Lung microvascular endothelial cell (primary cell): ENCODE measurements at regions not wholly inside any gene's neighbourhood (a gene's known extent, or its start where the extent isn't known, plus 50 kb on each side); places are given as distances from the start of the nearest gene placed in this dataset.
"Not testable (repeated sequence)": the region's sequence is repeated elsewhere in the genome, so short reads cannot be mapped to it uniquely, and the experiment has no call there.

ENCODE experiments used
- DNase-seq, 2 donors: peaks; one replicate each; pipeline versions ENCODE4 v3.0.0 to v3.0.0-alpha.2; 2010; ENCODE audit warnings: low read depth in 2 of 2

DNA sequence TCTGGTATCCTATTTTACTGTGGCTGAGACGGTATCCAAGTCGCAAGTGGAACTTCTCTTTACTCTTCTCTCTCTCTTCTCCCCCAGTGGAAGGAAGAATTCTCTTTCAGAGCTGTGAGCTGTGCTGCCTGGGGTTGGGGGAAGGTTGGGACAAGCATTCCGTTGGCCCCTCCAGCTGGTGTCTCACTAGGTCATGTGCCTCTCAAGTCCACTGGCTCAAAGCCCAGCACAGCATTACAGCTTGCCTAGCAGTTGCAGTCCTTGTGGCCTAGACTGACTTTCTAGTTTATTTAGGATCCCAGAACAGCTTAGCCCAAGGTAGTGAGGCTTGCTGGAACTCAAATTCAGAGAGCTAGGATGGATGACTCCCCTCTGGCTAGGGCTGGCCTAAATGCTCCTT is 76.1 kb upstream of the SPATA16 start:
- DNase-seq = no peak

DNA sequence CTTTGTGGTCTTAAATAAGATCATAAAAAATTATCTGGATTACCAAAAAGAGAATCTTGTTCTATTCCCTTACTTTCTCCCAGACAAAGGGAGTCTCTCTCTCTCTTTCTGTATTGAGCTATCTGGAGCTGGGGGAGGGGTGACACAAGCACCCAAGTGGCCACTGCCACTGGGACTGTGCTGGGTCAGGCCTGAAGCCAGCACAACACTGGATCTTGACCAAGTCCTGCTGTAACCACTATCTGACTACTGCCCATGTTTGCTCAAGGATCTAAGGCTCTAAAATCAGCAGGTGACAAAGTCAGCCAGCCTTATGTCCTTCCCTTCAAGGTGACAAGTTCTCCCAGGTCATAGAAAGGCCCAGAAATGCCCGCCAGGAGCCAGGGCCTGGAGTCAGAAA is 75.0 kb upstream of the SPATA16 start:
- no peak for DNase-seq

DNA sequence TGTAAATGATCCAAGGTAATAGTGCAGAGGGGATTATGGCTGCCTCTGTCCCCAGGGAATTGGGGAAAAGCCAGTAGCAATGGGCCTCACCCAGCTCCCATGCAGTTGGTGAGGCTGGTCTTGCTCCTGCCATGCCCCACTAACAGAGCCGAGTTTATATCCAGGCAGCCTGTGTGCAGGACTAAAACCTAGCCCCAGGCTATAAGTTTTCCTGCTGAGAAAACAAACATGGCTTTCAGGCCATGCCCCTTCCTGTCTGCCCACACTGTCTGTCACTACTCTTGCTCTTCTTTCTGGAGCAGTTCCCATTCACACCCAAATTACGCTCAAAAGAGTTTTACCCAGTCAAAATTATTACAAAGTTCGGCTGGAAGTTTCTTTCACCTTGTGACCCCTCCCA is 73.5 kb upstream of the SPATA16 start:
- no peak for DNase-seq

DNA sequence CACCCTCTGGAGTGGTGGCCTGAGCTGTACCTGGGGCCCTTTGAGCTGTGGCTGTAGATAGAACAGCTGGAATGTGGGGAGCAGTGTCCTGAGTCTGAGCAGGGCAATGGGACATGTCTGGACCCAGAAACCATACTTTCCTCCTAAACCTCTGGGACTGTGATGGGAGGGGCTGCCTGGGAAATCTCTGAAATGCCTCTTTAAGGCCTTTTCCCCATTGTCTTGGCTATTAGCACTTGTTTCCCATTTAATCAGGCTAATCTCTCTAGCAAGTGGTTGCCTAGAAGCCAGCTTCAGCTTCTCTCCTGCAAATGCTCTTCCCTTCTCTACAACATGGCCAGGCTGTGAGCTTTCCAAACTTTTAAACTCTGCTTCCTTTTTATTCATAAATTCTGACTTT is 58.5 kb upstream of the SPATA16 start:
- no peak for DNase-seq

DNA sequence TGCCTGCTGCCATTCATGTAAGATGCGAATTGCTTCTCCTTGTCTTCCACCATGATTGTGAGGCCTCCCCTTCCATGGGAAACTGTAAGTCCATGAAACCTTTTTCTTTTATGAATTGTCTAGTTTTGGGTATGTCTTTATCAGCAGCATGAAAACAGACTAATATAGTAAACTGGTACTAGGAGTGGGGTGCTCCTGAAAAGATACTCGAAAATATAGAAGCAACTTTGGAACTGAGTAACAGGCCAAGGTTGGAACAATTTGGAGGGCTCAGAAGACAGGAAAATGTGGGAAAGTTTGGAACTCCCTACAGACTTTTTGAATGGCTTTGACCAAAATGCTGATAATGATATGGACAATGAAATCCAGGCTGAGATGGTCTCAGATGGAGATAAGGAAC is 53.8 kb upstream of the SPATA16 start:
- DNase-seq = not testable (repeated sequence)

DNA sequence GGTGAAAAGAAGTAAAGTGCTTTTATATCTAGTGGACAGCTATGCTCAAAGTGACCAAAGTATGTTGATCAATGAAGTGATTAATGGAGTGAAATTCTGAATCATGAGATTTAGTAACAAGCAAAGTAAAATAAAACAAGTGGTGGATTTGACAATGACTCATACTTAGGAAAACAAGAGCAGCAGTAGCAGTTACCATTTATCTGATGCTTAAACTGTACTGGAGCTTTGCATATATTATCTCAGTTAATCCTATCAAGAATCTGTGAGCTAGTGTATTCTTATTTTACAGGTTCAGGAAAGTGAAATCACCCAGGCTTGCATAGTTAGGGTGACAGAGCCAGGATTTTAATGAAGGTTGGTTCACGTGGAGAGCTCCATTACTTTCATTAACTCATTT is 50.6 kb upstream of the SPATA16 start:
- no peak for DNase-seq
